Brain microvascular endothelial cell (primary cell): ENCODE measurements at regions not wholly inside any gene's neighbourhood (a gene's known extent, or its start where the extent isn't known, plus 50 kb on each side); places are given as distances from the start of the nearest gene placed in this dataset.

Source experiments
- DNase-seq: peaks from one replicate; pipeline ENCODE4 v3.0.0-alpha.2; 2020
- H3K27ac ChIP-seq: fragments of 250-450 bp; sonication (Bioruptor Pico); 2 replicates; pipeline ENCODE4 v1.5.1; 2020; ENCODE audit warnings: mild to moderate bottlenecking, moderate library complexity
- H3K27me3 ChIP-seq: fragments of 250-450 bp; sonication (Bioruptor Pico); replicated peaks from 2 replicates; pipeline ENCODE4 v1.5.1; 2020; ENCODE audit warnings: mild to moderate bottlenecking
- H3K36me3 ChIP-seq: fragments of 250-450 bp; sonication (Bioruptor Pico); replicated peaks from 2 replicates; pipeline ENCODE4 v1.5.1; 2020; ENCODE audit warnings: mild to moderate bottlenecking
- H3K4me3 ChIP-seq: 2 replicates; pipeline ENCODE4 v1.5.1; 2011; ENCODE audit warnings: low read depth, mild to moderate bottlenecking, control low read depth, low read length, moderate library complexity
- CTCF ChIP-seq: IDR thresholded peaks from 2 replicates; pipeline ENCODE4 v1.5.1; 2011; ENCODE audit warnings: low read depth, mild to moderate bottlenecking, moderate library complexity, low read length, control low read depth, inconsistent platforms; ENCODE audit errors: missing control alignments
- in situ Hi-C: cut with HindIII; loops from 2 replicates; pipeline ENCODE4 v1.10.0; 2017; ENCODE audit warnings: low sequenced_read_pairs, low pct_ligation_motif_present

- Histone ChIP-seq H3K36me3 (no peaks in the 10 kb centered on the region), H3K27me3 (peaks cover 2% of the 10 kb centered on the region), H3K27ac (no peak overlapping the region), H3K4me3 (no peak overlapping the region)
- TF ChIP-seq CTCF, result no peak
- no peak for DNase-seq
- in situ Hi-C loops, result no loop called here
These were observed 186.2 kb downstream of the RAMP3 start for GRCh38 chr7:45343746-45344145.

GRCh38 chr7:45347804-45348203 is 190.2 kb downstream of the RAMP3 start:
- peak; percentile 14 for DNase-seq
- H3K27ac ChIP-seq, result no peak overlapping the region
- in situ Hi-C loops, result no loop called here
- no peaks in the 10 kb centered on the region for H3K36me3 ChIP-seq
- no peak for TF ChIP-seq CTCF
- no peak overlapping the region for H3K4me3 ChIP-seq
- H3K27me3 ChIP-seq, result peaks cover 2% of the 10 kb centered on the region

- Histone ChIP-seq H3K4me3 (no peak overlapping the region), H3K27me3 (no peaks in the 10 kb centered on the region), H3K36me3 (no peaks in the 10 kb centered on the region), H3K27ac (no peak overlapping the region)
- in situ Hi-C loops, result no loop called here
- no peak for DNase-seq
- no peak for TF ChIP-seq CTCF
These were observed 191.5 kb downstream of the RAMP3 start for GRCh38 chr7:45349090-45349489.

GRCh38 chr7:45350896-45351295 is 193.3 kb downstream of the RAMP3 start:
- no peak overlapping the region for H3K4me3 ChIP-seq
- no peaks in the 10 kb centered on the region for H3K36me3 ChIP-seq
- H3K27me3 ChIP-seq, result no peaks in the 10 kb centered on the region
- no peak for TF ChIP-seq CTCF
- no peak overlapping the region for H3K27ac ChIP-seq
- DNase-seq, result no peak
- in situ Hi-C loops, result no loop called here

GRCh38 chr7:45358287-45358686 is 200.7 kb downstream of the RAMP3 start:
- Histone ChIP-seq H3K36me3 (no peaks in the 10 kb centered on the region), H3K4me3 (no peak overlapping the region), H3K27me3 (no peaks in the 10 kb centered on the region), H3K27ac (no peak overlapping the region)
- no peak for DNase-seq
- in situ Hi-C loops, result no loop called here
- no peak for TF ChIP-seq CTCF

- Histone ChIP-seq H3K27me3 (no peaks in the 10 kb centered on the region), H3K27ac (no peak overlapping the region), H3K36me3 (no peaks in the 10 kb centered on the region), H3K4me3 (no peak overlapping the region)
- no peak for DNase-seq
- TF ChIP-seq CTCF, result no peak
- in situ Hi-C loops, result no loop called here
These were observed 201.7 kb downstream of the RAMP3 start for GRCh38 chr7:45359250-45359649.
